Upper lobe of left lung (tissue), 4 donors: ENCODE measurements at regions not wholly inside any gene's neighbourhood (a gene's known extent, or its start where the extent isn't known, plus 50 kb on each side); places are given as distances from the start of the nearest gene placed in this dataset.

Experiments
- CTCF ChIP-seq, 6 experiments: fragments of 450-650 bp in 4 of 6; fragments of 200-600 bp in 2 of 6; sonication (generic) in 2 of 6; IDR thresholded peaks; one replicate each; pipeline ENCODE4 v1.5.1; 2016 to 2019; ENCODE audit warnings: antibody characterized with exemption in 6 of 6
- POLR2AphosphoS5 ChIP-seq, 2 donors: sonication (generic); formaldehyde crosslinking; IDR thresholded peaks; one replicate each; pipeline ENCODE4 v1.5.1; 2017; ENCODE audit warnings: antibody characterized with exemption in 2 of 2

- no peak for TF ChIP-seq CTCF (IDR thresholded peaks at IDR 0.05)
- TF ChIP-seq POLR2AphosphoS5 (IDR thresholded peaks at IDR 0.05) = no peak
Observed at GRCh38 chrX:98452456-98452855, 1568.7 kb downstream of the RPA4 start.
